Neural progenitor cell (in vitro differentiated cells): ENCODE measurements at regions not wholly inside any gene's neighbourhood (a gene's known extent, or its start where the extent isn't known, plus 50 kb on each side); places are given as distances from the start of the nearest gene placed in this dataset.

ENCODE experiments used
- DNase-seq: peaks from one replicate; pipeline ENCODE4 v3.0.0-alpha.2; 2016; ENCODE audit warnings: low spot score
- H2AFZ ChIP-seq: fragments of 200-600 bp; sonication (generic); replicated peaks from 2 replicates; pipeline ENCODE4 v1.6.1; 2016; ENCODE audit warnings: antibody characterized with exemption
- H3F3A ChIP-seq: fragments of 200-600 bp; sonication (generic); 2 replicates; pipeline ENCODE4 v1.6.1; 2016; ENCODE audit warnings: antibody characterized with exemption, low read depth
- H3K27ac ChIP-seq: fragments of 200-600 bp; sonication (generic); 2 replicates; pipeline ENCODE4 v1.5.1; 2016; ENCODE audit warnings: mild to moderate bottlenecking
- H3K27me3 ChIP-seq: fragments of 200-600 bp; sonication (generic); 2 replicates; pipeline ENCODE4 v1.6.1; 2016; ENCODE audit warnings: mild to moderate bottlenecking, moderate library complexity
- H3K36me3 ChIP-seq: fragments of 200-600 bp; sonication (generic); 2 replicates; pipeline ENCODE4 v1.5.1; 2016
- H3K4me1 ChIP-seq: fragments of 200-600 bp; sonication (generic); 2 replicates; pipeline ENCODE4 v1.6.1; 2016; ENCODE audit warnings: mixed run types
- H3K4me2 ChIP-seq: fragments of 200-600 bp; sonication (generic); 2 replicates; pipeline ENCODE4 v1.6.1; 2016
- H3K4me3 ChIP-seq: fragments of 200-600 bp; sonication (generic); 2 replicates; pipeline ENCODE4 v1.5.1; 2016
- H3K79me2 ChIP-seq: fragments of 200-600 bp; sonication (generic); 2 replicates; pipeline ENCODE4 v1.6.1; 2016; ENCODE audit warnings: low read depth
- H3K9ac ChIP-seq: fragments of 200-600 bp; sonication (generic); 2 replicates; pipeline ENCODE4 v1.6.1; 2016
- H3K9me3 ChIP-seq: fragments of 200-600 bp; sonication (generic); 2 replicates; pipeline ENCODE4 v1.5.1; 2016; ENCODE audit warnings: low read depth
- H4K20me1 ChIP-seq: fragments of 200-600 bp; sonication (generic); 2 replicates; pipeline ENCODE4 v1.6.1; 2016; ENCODE audit warnings: low read depth
- H3K27ac Mint-ChIP-seq: 3 replicates; pipeline ENCODE4 v1.8.0; 2021; ENCODE audit warnings: mixed read lengths
- H3K27me3 Mint-ChIP-seq: 2 replicates; pipeline ENCODE4 v1.8.0; 2022; ENCODE audit warnings: low read depth, mild to moderate bottlenecking, inconsistent platforms, moderate library complexity, mixed read lengths; ENCODE audit not compliant: insufficient read depth
- H3K36me3 Mint-ChIP-seq: 3 replicates; pipeline ENCODE4 v1.8.0; 2021; ENCODE audit warnings: mixed read lengths
- H3K4me1 Mint-ChIP-seq: 3 replicates; pipeline ENCODE4 v1.8.0; 2021; ENCODE audit warnings: mixed read lengths
- H3K4me3 Mint-ChIP-seq: 3 replicates; pipeline ENCODE4 v1.8.0; 2021; ENCODE audit warnings: mild to moderate bottlenecking, moderate library complexity, mixed read lengths
- H3K9me3 Mint-ChIP-seq: 3 replicates; pipeline ENCODE4 v1.8.0; 2020; ENCODE audit warnings: mixed read lengths
- EZH2 ChIP-seq: fragments of 200-600 bp; sonication (generic); IDR thresholded peaks from 2 replicates; pipeline ENCODE4 v1.6.1; 2017; ENCODE audit warnings: antibody characterized with exemption, mild to moderate bottlenecking, moderate library complexity
- EZH2phosphoT487 ChIP-seq: fragments of 200-600 bp; sonication (generic); IDR thresholded peaks from 2 replicates; pipeline ENCODE4 v1.6.1; 2017; ENCODE audit warnings: antibody characterized with exemption
- TF ChIP-seq, protein P1 (sequence below): fragments of 200-600 bp; sonication (generic); IDR thresholded peaks from 2 replicates; pipeline ENCODE4 v1.5.1; 2017; ENCODE audit warnings: antibody characterized with exemption, mild to moderate bottlenecking

- no peaks in the 10 kb centered on the region for H3K4me1 Mint-ChIP-seq
- peaks cover 2% of the 10 kb centered on the region for H3K27me3 Mint-ChIP-seq
Measured at GRCh38 chr16:75805946-75806345, 79.7 kb upstream of the CPHXL start.

DNA sequence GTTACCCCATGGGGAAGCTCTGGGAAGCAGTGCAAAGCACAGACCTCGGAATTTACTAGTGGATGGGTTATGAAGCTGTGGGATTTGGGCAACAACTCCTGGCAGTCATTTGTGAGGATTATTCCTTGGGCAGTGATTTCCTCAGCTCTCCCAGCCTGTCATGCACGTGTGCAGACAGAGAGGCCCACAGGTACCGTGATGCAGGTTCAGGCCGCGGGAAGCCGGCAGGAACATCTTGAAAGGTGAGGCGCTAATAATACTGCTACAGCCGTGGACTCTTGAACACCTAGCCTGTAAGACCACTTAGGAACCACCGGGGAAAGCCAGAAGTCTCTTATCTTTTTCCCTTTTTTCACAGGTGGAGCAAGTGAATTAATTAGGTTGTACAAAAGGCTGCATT is 80.2 kb upstream of the CPHXL start:
- Histone ChIP-seq H3K79me2 (no peaks in the 10 kb centered on the region), H3F3A (no peaks in the 10 kb centered on the region), H4K20me1 (no peaks in the 10 kb centered on the region), H3K9ac (no peak overlapping the region), H3K4me2 (no peak overlapping the region), H3K27ac (no peak overlapping the region), H3K27me3 (peaks cover 50% of the 10 kb centered on the region), H2AFZ (peak overlapping the region; percentile 63), H3K4me3 (no peak overlapping the region), H3K36me3 (no peaks in the 10 kb centered on the region), H3K4me1 (no peaks in the 10 kb centered on the region), H3K9me3 (no peaks in the 10 kb centered on the region)
- no peak overlapping the region for H3K27ac Mint-ChIP-seq
- H3K9me3 Mint-ChIP-seq = no peaks in the 10 kb centered on the region
- peaks cover 4% of the 10 kb centered on the region for H3K27me3 Mint-ChIP-seq
- TF ChIP-seq, protein P1, sequence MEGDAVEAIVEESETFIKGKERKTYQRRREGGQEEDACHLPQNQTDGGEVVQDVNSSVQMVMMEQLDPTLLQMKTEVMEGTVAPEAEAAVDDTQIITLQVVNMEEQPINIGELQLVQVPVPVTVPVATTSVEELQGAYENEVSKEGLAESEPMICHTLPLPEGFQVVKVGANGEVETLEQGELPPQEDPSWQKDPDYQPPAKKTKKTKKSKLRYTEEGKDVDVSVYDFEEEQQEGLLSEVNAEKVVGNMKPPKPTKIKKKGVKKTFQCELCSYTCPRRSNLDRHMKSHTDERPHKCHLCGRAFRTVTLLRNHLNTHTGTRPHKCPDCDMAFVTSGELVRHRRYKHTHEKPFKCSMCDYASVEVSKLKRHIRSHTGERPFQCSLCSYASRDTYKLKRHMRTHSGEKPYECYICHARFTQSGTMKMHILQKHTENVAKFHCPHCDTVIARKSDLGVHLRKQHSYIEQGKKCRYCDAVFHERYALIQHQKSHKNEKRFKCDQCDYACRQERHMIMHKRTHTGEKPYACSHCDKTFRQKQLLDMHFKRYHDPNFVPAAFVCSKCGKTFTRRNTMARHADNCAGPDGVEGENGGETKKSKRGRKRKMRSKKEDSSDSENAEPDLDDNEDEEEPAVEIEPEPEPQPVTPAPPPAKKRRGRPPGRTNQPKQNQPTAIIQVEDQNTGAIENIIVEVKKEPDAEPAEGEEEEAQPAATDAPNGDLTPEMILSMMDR = no peak
- no peak for TF ChIP-seq EZH2phosphoT487
- no peak for TF ChIP-seq EZH2
- no peak overlapping the region for H3K4me3 Mint-ChIP-seq
- DNase-seq = no peak
- no peaks in the 10 kb centered on the region for H3K4me1 Mint-ChIP-seq
- H3K36me3 Mint-ChIP-seq = no peaks in the 10 kb centered on the region

More at GRCh38 chr16:75805946-75806345, 79.7 kb upstream of the CPHXL start:
- Histone ChIP-seq H3K9me3 (no peaks in the 10 kb centered on the region), H4K20me1 (no peaks in the 10 kb centered on the region), H3K4me2 (no peak overlapping the region), H3K36me3 (no peaks in the 10 kb centered on the region), H3K79me2 (no peaks in the 10 kb centered on the region), H3K4me1 (no peaks in the 10 kb centered on the region), H2AFZ (peak overlapping the region; percentile 63), H3F3A (no peaks in the 10 kb centered on the region), H3K4me3 (no peak overlapping the region), H3K9ac (no peak overlapping the region), H3K27me3 (peaks cover 49% of the 10 kb centered on the region), H3K27ac (no peak overlapping the region)
- DNase-seq = no peak
- Mint-ChIP-seq H3K36me3 (no peaks in the 10 kb centered on the region), H3K9me3 (no peaks in the 10 kb centered on the region), H3K27ac (no peak overlapping the region), H3K4me3 (no peak overlapping the region)
- TF ChIP-seq EZH2phosphoT487 (no peak), EZH2 (no peak)
- TF ChIP-seq, protein P1 = no peak

GRCh38 chr16:75810342-75810741 is 84.1 kb upstream of the CPHXL start:
- H3K4me1 ChIP-seq = no peaks in the 10 kb centered on the region
- no peak overlapping the region for H3K4me3 ChIP-seq
- H3K4me2 ChIP-seq = no peak overlapping the region
- Mint-ChIP-seq H3K4me3 (no peak overlapping the region), H3K36me3 (no peaks in the 10 kb centered on the region), H3K27me3 (peaks cover 4% of the 10 kb centered on the region), H3K27ac (peak overlapping the region; percentile 24), H3K9me3 (peaks cover 3% of the 10 kb centered on the region), H3K4me1 (no peaks in the 10 kb centered on the region)
- no peaks in the 10 kb centered on the region for H3K79me2 ChIP-seq
- no peaks in the 10 kb centered on the region for H3K9me3 ChIP-seq
- no peak overlapping the region for H3K27ac ChIP-seq
- no peaks in the 10 kb centered on the region for H3F3A ChIP-seq
- H3K9ac ChIP-seq = no peak overlapping the region
- no peak for TF ChIP-seq EZH2
- no peak for TF ChIP-seq EZH2phosphoT487
- TF ChIP-seq, protein P1 = no peak
- no peaks in the 10 kb centered on the region for H4K20me1 ChIP-seq
- DNase-seq = no peak
- H3K36me3 ChIP-seq = no peaks in the 10 kb centered on the region
- peaks cover 33% of the 10 kb centered on the region for H3K27me3 ChIP-seq
- no peak overlapping the region for H2AFZ ChIP-seq
